ENCODE measurements at regions not wholly inside any gene's neighbourhood (a gene's known extent, or its start where the extent isn't known, plus 50 kb on each side); places are given as distances from the start of the nearest gene placed in this dataset.

GRCh38 chr18:65057439-65058083, 693.3 kb upstream of the CDH7 start:
- no peak overlapping the region for H3K9ac ChIP-seq
- H3K36me3 ChIP-seq (ENCODE audit: low read depth), result no peaks in the 10 kb centered on the region
- H3K4me2 ChIP-seq (ENCODE audit: unreplicated experiment), result no peak overlapping the region

GRCh38 chr18:65056575-65056974, 694.2 kb upstream of the CDH7 start:
- no peak overlapping the region for H3K4me2 ChIP-seq (ENCODE audit: unreplicated experiment)
- no peaks in the 10 kb centered on the region for H4K20me1 ChIP-seq (ENCODE audit: insufficient read depth)
- TF ChIP-seq EZH2phosphoT487 (IDR thresholded peaks at IDR 0.05; ENCODE audit: insufficient read depth, low read depth) (no peak), EZH2 (IDR thresholded peaks at IDR 0.05; ENCODE audit: insufficient read depth, poor library complexity, severe bottlenecking) (no peak)
- H3K36me3 ChIP-seq (ENCODE audit: low read depth), result no peaks in the 10 kb centered on the region
- H3K79me2 ChIP-seq (ENCODE audit: insufficient read depth), result no peaks in the 10 kb centered on the region
- no peaks in the 10 kb centered on the region for H3K9me3 ChIP-seq (ENCODE audit: low read depth)
- H3F3A ChIP-seq (ENCODE audit: insufficient read depth), result no peaks in the 10 kb centered on the region
- in situ Hi-C loops (cut with MboI), result no loop called here
- H3K9ac ChIP-seq, result no peak overlapping the region
- 2 to 10% methylated on average over 2 of the region's 2 CpGs for WGBS, 2 experiments (ENCODE audit: low coverage in 1 of 2, low lambda C conversion rate in 2 of 2, missing lambda C conversion rate in 2 of 2)
- H3K4me1 ChIP-seq (ENCODE audit: insufficient read depth), result no peaks in the 10 kb centered on the region
- no peak for DNase-seq
- no peaks in the 10 kb centered on the region for H3K9me2 ChIP-seq (ENCODE audit: insufficient read depth)
- H3K27me3 ChIP-seq (replicated peaks; ENCODE audit: insufficient read depth), result no peaks in the 10 kb centered on the region
- H3K27ac ChIP-seq, result no peak overlapping the region
- H2AFZ ChIP-seq, result no peak overlapping the region
- no peak overlapping the region for H3K4me3 ChIP-seq

More at GRCh38 chr18:65057439-65058083, 693.3 kb upstream of the CDH7 start:
- H3K4me3 ChIP-seq, result no peak overlapping the region
- TF ChIP-seq EZH2phosphoT487 (IDR thresholded peaks at IDR 0.05; ENCODE audit: insufficient read depth, low read depth), result no peak
- TF ChIP-seq EZH2 (IDR thresholded peaks at IDR 0.05; ENCODE audit: insufficient read depth, poor library complexity, severe bottlenecking), result no peak
- no peak overlapping the region for H2AFZ ChIP-seq
- no peak overlapping the region for H3K27ac ChIP-seq
- no peaks in the 10 kb centered on the region for H4K20me1 ChIP-seq (ENCODE audit: insufficient read depth)
- H3K4me1 ChIP-seq (ENCODE audit: insufficient read depth), result no peaks in the 10 kb centered on the region
- WGBS, 2 experiments (ENCODE audit: low coverage in 1 of 2, low lambda C conversion rate in 2 of 2, missing lambda C conversion rate in 2 of 2), result 18 to 25% methylated on average over 9 of the region's 9 CpGs
- H3F3A ChIP-seq (ENCODE audit: insufficient read depth), result no peaks in the 10 kb centered on the region
- H3K27me3 ChIP-seq (replicated peaks; ENCODE audit: insufficient read depth), result no peaks in the 10 kb centered on the region
- in situ Hi-C loops (cut with MboI), result no loop called here
- no peaks in the 10 kb centered on the region for H3K9me3 ChIP-seq (ENCODE audit: low read depth)
- H3K9me2 ChIP-seq (ENCODE audit: insufficient read depth), result no peaks in the 10 kb centered on the region
- no peak for DNase-seq
- no peaks in the 10 kb centered on the region for H3K79me2 ChIP-seq (ENCODE audit: insufficient read depth)

GRCh38 chr18:65049586-65049985, 701.2 kb upstream of the CDH7 start:
- Histone ChIP-seq H3K27ac (no peak overlapping the region), H2AFZ (no peak overlapping the region)
- 19 to 20% methylated on average over 3 of the region's 3 CpGs for WGBS, 2 experiments (ENCODE audit: low coverage in 1 of 2, low lambda C conversion rate in 2 of 2, missing lambda C conversion rate in 2 of 2)

GRCh38 chr18:65039578-65039977, 711.2 kb upstream of the CDH7 start:
- Histone ChIP-seq H2AFZ (no peak overlapping the region), H3K79me2 (ENCODE audit: insufficient read depth) (no peaks in the 10 kb centered on the region), H3K4me2 (ENCODE audit: unreplicated experiment) (no peak overlapping the region), H3K9ac (no peak overlapping the region), H3K9me3 (ENCODE audit: low read depth) (no peaks in the 10 kb centered on the region), H3F3A (ENCODE audit: insufficient read depth) (no peaks in the 10 kb centered on the region), H3K27ac (no peak overlapping the region), H3K4me1 (ENCODE audit: insufficient read depth) (no peaks in the 10 kb centered on the region), H3K9me2 (ENCODE audit: insufficient read depth) (no peaks in the 10 kb centered on the region), H3K36me3 (ENCODE audit: low read depth) (no peaks in the 10 kb centered on the region), H3K4me3 (no peak overlapping the region), H3K27me3 (replicated peaks; ENCODE audit: insufficient read depth) (no peaks in the 10 kb centered on the region), H4K20me1 (ENCODE audit: insufficient read depth) (no peaks in the 10 kb centered on the region)
- in situ Hi-C loops (cut with MboI), result no loop called here
- no peak for TF ChIP-seq EZH2phosphoT487 (IDR thresholded peaks at IDR 0.05; ENCODE audit: insufficient read depth, low read depth)
- no peak for TF ChIP-seq EZH2 (IDR thresholded peaks at IDR 0.05; ENCODE audit: insufficient read depth, poor library complexity, severe bottlenecking)
- 27 to 30% methylated on average over 4 of the region's 4 CpGs for WGBS, 2 experiments (ENCODE audit: low coverage in 1 of 2, low lambda C conversion rate in 2 of 2, missing lambda C conversion rate in 2 of 2)
- DNase-seq, result no peak

More at GRCh38 chr18:65049586-65049985, 701.2 kb upstream of the CDH7 start:
- Histone ChIP-seq H3K4me3 (no peak overlapping the region), H3K4me2 (ENCODE audit: unreplicated experiment) (no peak overlapping the region), H3F3A (ENCODE audit: insufficient read depth) (no peaks in the 10 kb centered on the region), H3K4me1 (ENCODE audit: insufficient read depth) (no peaks in the 10 kb centered on the region), H3K9ac (no peak overlapping the region), H4K20me1 (ENCODE audit: insufficient read depth) (no peaks in the 10 kb centered on the region), H3K9me3 (ENCODE audit: low read depth) (no peaks in the 10 kb centered on the region), H3K79me2 (ENCODE audit: insufficient read depth) (no peaks in the 10 kb centered on the region), H3K36me3 (ENCODE audit: low read depth) (no peaks in the 10 kb centered on the region), H3K27me3 (replicated peaks; ENCODE audit: insufficient read depth) (no peaks in the 10 kb centered on the region), H3K9me2 (ENCODE audit: insufficient read depth) (no peaks in the 10 kb centered on the region)
- no peak for DNase-seq
- in situ Hi-C loops (cut with MboI), result no loop called here
- no peak for TF ChIP-seq EZH2phosphoT487 (IDR thresholded peaks at IDR 0.05; ENCODE audit: insufficient read depth, low read depth)

GRCh38 chr18:65035701-65036100, 715.1 kb upstream of the CDH7 start:
- Histone ChIP-seq H3K27ac (no peak overlapping the region), H3K79me2 (ENCODE audit: insufficient read depth) (no peaks in the 10 kb centered on the region), H3K9ac (no peak overlapping the region), H3K4me2 (ENCODE audit: unreplicated experiment) (no peak overlapping the region), H4K20me1 (ENCODE audit: insufficient read depth) (no peaks in the 10 kb centered on the region), H3K9me2 (ENCODE audit: insufficient read depth) (no peaks in the 10 kb centered on the region), H3K27me3 (replicated peaks; ENCODE audit: insufficient read depth) (no peaks in the 10 kb centered on the region), H2AFZ (no peak overlapping the region), H3K4me1 (ENCODE audit: insufficient read depth) (no peaks in the 10 kb centered on the region), H3F3A (ENCODE audit: insufficient read depth) (no peaks in the 10 kb centered on the region), H3K36me3 (ENCODE audit: low read depth) (no peaks in the 10 kb centered on the region), H3K4me3 (no peak overlapping the region), H3K9me3 (ENCODE audit: low read depth) (no peaks in the 10 kb centered on the region)
- WGBS, 2 experiments (ENCODE audit: low coverage in 1 of 2, low lambda C conversion rate in 2 of 2, missing lambda C conversion rate in 2 of 2), result 1 to 6% methylated on average over 3 of the region's 3 CpGs
- in situ Hi-C loops (cut with MboI), result no loop called here
- DNase-seq, result no peak
- TF ChIP-seq EZH2 (IDR thresholded peaks at IDR 0.05; ENCODE audit: insufficient read depth, poor library complexity, severe bottlenecking), result no peak
- TF ChIP-seq EZH2phosphoT487 (IDR thresholded peaks at IDR 0.05; ENCODE audit: insufficient read depth, low read depth), result no peak

Data from GM23248 (cell line).